KOPT-K1 (cell line): ENCODE measurements at regions not wholly inside any gene's neighbourhood (a gene's known extent, or its start where the extent isn't known, plus 50 kb on each side); places are given as distances from the start of the nearest gene placed in this dataset.

Experiments used
- H3K27ac ChIP-seq: fragments of 200-600 bp; sonication (generic); 2 replicates; pipeline ENCODE4 v1.5.1; 2016; ENCODE audit warnings: antibody characterized with exemption, mild to moderate bottlenecking, low read depth, low read length; ENCODE audit not compliant: poor library complexity, severe bottlenecking
- H3K36me3 ChIP-seq: fragments of 200-600 bp; sonication (generic); 2 replicates; pipeline ENCODE4 v1.5.1; 2017; ENCODE audit warnings: antibody characterized with exemption, mild to moderate bottlenecking, low read length, moderate library complexity; ENCODE audit not compliant: insufficient read depth
- H3K9me3 ChIP-seq: fragments of 200-600 bp; sonication (generic); 2 replicates; pipeline ENCODE4 v1.5.1; 2017; ENCODE audit warnings: antibody characterized with exemption, low read length, mild to moderate bottlenecking; ENCODE audit not compliant: insufficient read depth, poor library complexity, severe bottlenecking

DNA sequence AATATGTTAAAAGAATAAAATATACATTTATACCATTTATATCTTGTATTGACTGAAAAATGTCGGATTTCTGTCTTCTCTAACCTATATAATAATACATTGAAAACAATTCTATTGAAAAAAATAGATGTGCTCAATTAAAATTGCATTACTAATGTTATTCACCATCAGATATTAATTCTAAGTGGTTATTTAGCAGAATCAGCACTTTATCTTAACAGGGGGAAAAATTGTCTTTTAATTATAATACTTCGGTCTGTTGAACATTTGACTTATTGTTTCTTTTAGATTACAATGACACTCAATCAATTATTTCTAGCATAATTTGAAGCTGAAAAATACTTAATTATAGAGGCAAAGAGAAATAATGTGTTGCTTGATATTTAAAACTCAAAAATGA lies 220.3 kb downstream of the PABPC4L start:
- Histone ChIP-seq H3K27ac (no peak overlapping the region), H3K36me3 (no peaks in the 10 kb centered on the region), H3K9me3 (no peaks in the 10 kb centered on the region)

DNA sequence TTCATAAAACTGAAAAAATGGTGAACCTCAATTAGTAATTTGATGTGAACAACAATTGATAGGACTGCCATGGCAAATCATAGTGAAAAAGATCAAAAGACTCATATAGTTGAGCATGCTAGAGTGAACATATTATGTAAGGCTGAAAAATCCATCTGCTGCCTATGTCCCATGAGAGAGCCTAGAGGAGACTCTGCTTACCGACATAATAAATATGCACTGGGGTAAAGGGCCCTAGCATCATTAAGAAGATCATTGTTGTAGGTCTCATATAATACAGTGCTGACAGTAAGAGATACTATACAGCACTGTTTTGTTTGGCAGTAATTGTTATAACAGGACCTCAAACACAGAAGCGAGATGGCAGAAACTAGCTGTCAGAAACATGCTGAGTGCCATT lies 229.0 kb downstream of the PABPC4L start:
- H3K36me3 ChIP-seq = no peaks in the 10 kb centered on the region

DNA sequence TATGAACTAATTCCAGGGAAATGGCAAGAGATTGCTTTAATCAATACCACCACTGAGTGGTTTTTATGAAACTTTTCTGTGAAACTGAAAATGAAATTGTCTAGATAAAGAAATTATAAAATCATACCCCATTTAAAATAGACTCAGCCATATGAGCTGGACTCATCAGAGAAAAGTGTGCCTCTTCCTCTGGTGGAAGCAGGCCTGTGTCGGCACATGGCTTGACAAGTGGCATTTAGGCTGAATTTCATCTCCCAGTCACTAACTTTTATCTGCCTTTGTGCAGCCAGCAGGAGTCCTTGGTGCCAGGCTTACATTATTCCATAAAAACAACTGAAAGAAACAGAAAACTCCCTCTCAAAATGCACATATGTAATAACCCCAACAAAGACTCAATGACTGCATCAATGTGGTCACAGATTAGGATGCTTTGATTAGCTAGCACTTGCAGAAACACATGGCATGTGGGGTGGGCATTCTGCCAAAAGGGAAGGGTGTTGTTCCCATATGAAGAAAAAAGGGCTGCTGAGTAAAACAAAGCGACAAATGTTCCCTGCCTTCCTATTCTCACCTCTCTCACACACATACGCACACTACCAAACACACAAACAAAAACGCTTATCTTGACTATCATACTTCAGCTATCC lies 232.3 kb downstream of the PABPC4L start:
- Histone ChIP-seq H3K36me3 (no peaks in the 10 kb centered on the region), H3K27ac (no peak overlapping the region), H3K9me3 (no peaks in the 10 kb centered on the region)

More for the DNA sequence above, 229.0 kb downstream of the PABPC4L start:
- H3K9me3 ChIP-seq = no peaks in the 10 kb centered on the region
- H3K27ac ChIP-seq = no peak overlapping the region

DNA sequence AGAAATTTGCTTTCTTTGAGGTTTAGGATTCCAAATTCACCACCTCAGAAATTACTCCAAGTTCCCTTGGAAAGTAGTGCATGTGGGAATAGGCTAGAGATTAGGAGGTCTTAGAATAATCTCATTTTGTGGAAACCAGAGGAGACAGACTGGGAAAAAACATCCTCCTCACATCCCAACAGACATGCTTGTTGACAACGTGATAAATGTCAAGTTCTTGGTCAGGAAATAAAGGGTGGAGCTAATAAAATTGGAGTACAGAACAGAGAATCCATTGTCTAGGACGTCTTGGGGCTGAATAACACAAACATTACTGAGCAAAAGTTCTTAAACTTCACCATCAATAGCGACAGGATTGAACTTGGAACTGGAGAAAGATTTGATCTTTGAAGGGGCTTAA lies 233.4 kb downstream of the PABPC4L start:
- Histone ChIP-seq H3K36me3 (no peaks in the 10 kb centered on the region), H3K27ac (no peak overlapping the region), H3K9me3 (no peaks in the 10 kb centered on the region)

DNA sequence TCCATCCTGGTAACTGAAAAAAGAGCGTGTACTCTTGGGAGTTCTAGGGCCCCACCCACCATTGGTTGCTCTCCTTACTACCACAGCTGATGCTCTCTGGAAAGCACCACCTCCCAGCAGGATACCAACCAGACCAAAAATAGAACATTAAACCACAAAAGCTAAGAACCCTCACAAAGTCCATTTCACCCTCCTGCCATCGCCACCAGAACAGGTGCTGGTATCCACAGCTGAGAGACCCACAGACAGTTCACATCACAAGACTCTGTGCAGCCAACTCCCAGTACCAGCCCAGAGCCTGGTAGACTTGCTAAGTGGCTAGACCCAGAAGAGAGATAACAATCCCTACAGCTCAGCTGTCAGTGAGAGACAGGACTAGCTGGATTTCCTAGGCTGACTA lies 240.6 kb downstream of the PABPC4L start:
- Histone ChIP-seq H3K9me3 (no peaks in the 10 kb centered on the region), H3K27ac (no peak overlapping the region)

DNA sequence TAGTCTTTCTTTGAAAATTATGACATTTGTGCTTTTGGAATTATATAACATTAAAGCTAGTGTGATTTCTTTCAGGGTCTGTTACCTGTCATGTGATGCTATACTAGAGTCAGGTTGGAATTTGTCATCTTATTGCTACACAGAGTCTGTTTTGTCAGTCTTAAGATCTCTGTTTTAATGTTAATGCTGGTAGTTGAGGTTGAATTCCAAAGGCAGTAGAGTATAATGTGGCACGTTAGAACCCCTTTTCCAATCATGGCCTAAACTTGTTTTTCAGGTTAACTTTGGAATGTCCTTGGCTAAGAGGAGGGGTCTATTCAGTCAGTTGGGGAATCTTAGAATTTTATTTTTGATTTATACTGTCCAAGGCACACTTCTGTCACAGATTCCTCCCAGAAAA lies 258.5 kb downstream of the PABPC4L start:
- no peaks in the 10 kb centered on the region for H3K9me3 ChIP-seq

More for the DNA sequence above, 240.6 kb downstream of the PABPC4L start:
- no peaks in the 10 kb centered on the region for H3K36me3 ChIP-seq

DNA sequence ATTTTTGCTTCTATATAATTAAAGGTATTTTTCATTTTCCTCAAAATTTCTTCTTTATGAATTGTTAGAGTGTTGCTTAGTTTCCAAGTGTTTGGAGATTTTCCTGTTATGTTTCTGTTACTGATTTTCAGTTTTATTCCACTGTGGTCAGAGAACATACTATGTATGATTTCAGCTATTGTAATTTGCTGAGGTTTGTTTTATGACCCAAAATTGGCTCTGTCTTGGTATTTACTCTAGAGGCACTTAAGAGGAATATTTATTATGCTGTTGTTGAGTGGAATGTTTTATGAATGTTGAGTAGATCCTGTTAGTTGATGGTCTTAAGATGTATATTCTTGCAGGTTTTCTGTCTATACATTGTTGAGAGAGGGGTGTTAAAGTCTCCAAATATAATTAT lies 263.5 kb downstream of the PABPC4L start:
- Histone ChIP-seq H3K27ac (no peak overlapping the region), H3K9me3 (no peaks in the 10 kb centered on the region), H3K36me3 (no peaks in the 10 kb centered on the region)

More for the DNA sequence above, 258.5 kb downstream of the PABPC4L start:
- H3K27ac ChIP-seq = no peak overlapping the region
- no peaks in the 10 kb centered on the region for H3K36me3 ChIP-seq

DNA sequence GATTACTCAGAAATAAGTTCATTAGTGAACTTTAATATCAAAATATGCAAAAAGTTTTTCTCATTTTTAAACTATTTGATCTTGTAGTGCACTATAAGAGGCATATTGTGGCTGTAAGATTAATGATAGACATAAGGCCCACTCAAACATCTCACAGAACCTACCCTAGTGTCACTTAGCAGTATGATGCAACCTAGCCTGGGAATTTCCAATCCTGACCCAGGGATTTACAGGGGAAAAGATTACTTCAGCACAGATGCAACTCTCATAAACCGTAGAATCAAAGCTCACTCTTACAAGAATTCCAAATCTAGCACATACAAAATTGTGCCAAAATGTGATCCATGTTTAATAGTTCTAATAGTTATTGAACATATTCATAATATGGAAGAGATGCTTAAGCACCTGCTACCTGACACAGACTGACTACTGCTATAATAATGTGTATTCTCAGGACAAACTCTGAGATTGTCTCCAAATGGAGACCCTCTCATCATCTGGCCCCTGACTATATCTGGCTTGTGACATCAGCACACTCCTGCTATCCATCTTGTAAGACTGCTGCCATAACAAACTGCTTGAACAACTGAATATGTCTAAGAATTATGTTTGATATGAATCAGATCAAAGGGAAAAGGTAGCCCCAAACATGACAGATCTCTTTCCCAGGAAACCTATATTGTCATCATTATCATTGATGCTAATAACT lies 271.9 kb downstream of the PABPC4L start:
- no peaks in the 10 kb centered on the region for H3K9me3 ChIP-seq
- H3K27ac ChIP-seq = no peak overlapping the region
- no peaks in the 10 kb centered on the region for H3K36me3 ChIP-seq

DNA sequence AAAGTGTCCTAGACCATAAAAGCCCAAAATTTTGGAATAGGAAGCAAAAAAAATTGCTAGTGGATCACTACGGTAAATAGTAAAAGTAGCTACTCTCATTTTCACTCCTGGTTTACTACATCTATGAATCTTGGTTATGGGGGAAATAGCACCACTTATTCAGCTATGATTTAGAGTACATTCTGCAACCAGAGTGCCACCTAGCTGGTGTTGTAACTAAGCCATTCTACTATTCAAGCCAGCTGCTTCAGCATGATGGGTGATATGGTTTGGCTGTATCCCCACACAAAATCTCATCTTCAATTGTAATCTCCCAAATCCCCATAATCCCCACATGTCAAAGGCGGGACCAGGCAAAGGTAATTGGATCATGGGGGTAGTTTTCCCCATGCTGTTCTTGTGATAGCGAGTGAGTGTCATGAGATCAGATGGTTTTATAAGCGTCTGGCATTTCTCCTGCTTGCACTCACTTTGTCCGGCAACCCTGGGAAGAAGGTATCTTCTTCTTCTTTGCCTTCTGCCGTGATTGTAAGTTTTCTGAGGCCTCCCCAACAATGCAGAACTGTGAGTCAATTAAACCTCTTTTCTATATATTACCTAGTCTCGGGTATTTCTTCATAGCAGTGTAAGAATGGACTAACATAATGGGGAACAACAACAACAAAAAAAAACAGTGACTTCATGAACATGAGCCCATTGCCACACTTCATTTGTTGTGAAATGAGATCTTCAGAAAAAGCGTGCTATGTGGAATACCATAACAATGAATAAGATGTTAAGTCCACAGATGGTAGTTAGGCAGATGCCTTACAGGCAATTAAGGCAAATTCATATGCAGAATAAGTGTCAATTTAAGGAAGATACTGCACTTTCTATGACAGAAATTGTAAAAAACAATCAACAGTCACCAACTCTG lies 280.1 kb downstream of the PABPC4L start:
- no peaks in the 10 kb centered on the region for H3K36me3 ChIP-seq
- H3K9me3 ChIP-seq = no peaks in the 10 kb centered on the region

DNA sequence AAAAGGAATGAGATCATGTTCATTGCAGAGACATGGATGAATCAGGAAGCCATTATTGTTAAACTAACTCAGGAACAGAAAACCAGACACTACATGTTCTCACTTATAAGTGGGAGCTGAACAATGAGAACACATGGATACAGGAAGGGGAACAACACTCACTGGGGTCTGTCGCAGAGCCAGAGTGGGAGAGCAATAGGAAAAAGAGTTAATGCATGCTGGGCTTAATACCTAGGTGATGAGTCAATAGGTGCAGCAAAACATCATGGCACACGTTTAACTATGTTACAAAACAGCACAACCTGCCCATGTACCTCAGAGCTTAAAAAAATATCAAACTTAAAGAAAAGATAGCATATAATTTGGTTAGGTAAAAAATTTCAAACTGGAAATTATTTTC lies 281.4 kb downstream of the PABPC4L start:
- H3K36me3 ChIP-seq = no peaks in the 10 kb centered on the region
- H3K27ac ChIP-seq = no peak overlapping the region
- H3K9me3 ChIP-seq = no peaks in the 10 kb centered on the region

More for the DNA sequence above, 280.1 kb downstream of the PABPC4L start:
- H3K27ac ChIP-seq = no peak overlapping the region

DNA sequence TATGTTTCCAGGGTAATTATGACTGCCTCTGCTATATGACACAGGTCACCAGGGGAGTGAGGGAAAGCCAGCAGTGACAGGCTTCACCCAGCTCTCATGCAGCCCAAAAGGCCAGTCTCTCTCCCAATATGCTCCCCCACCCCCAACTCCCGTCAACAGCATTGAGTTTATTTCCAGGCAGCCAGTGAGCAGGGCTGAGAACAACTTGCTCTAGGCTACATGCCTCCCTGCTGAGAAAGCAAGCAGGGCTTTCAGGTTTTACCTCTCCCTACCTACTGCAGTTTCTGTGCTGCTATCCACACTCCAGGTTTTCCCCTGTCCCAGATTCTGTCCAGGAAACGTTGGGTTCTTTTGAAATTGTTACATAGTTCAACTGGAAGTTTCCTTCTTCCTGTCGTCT lies 291.4 kb downstream of the PABPC4L start:
- H3K36me3 ChIP-seq = no peaks in the 10 kb centered on the region
- H3K27ac ChIP-seq = no peak overlapping the region
- H3K9me3 ChIP-seq = peaks cover 11% of the 10 kb centered on the region

DNA sequence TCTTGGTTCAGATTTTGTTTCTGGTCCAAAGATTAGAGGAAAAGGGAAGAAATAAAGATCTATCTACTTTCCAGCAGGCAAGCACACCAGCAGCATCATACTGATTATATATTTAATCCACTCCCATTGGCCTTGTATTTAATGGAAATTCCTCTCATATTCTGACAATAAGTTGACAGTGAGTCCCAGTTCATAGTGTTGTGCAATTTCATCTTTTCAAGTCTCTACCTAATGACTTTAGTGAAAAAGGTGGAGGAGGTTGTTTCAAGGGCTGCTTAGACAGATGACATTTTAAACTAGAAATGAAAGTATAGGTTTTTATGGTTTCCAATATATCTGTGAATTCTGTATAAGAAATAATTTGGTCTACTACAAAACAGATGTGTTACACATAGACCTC lies 298.6 kb downstream of the PABPC4L start:
- H3K27ac ChIP-seq = no peak overlapping the region
- no peaks in the 10 kb centered on the region for H3K36me3 ChIP-seq
- H3K9me3 ChIP-seq = no peaks in the 10 kb centered on the region

DNA sequence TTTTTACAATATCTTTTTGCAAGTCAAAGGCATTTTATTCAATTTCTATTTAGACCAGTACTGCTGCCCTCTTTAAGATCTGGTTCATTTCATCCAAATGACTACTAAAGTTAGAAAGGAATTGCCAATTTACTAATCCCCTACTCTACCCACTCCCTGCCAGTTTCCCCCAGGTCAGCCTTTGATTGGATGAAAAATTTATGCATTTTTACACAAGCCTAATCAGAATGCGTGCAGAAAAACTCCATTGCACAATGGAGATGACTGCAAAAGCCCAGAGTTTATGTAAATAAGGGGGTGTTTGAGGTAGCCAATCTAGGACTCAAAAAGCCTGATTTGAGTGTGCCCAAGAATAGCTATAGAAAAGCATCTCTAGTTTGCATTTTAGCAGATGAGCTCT lies 310.6 kb downstream of the PABPC4L start:
- H3K9me3 ChIP-seq = no peaks in the 10 kb centered on the region
- H3K36me3 ChIP-seq = no peaks in the 10 kb centered on the region
- H3K27ac ChIP-seq = no peak overlapping the region

DNA sequence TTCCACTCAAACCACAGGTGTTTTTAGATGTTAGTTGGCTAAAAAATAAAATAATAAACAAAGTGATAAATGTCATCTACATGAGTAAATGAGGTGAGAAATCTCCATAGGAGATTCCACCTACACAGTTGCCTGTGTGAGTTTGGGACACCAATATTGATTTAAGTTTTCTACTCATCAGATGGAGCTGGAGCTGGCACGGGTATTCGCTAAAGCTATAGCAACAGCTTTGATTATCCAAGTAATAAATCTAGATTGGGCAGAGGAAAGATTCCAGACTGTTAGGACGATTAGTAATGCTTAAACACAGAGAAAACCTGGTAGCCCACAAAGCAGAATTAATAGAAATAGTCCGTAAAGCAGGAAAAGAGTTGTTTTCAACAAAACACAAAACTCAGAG lies 313.9 kb downstream of the PABPC4L start:
- no peaks in the 10 kb centered on the region for H3K36me3 ChIP-seq
- no peak overlapping the region for H3K27ac ChIP-seq

DNA sequence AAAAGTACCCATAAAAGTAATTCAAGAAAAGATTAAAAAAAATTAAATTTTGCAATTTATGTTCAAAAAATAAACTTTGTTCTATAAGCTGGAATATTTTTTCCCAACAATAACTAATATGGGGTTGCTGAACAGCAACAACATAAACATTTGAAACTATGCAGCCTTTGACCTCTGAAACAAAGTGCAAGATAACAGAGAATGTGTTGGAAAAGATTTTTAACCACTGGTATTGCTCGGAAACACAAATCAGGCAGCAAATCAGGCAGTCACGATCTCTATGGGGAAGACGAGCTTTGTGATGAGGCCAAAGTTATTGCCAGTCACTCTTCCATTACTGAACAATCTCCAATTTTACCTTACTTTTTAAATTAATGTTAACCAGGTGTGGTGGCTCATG lies 332.1 kb downstream of the PABPC4L start:
- no peak overlapping the region for H3K27ac ChIP-seq
- H3K9me3 ChIP-seq = no peaks in the 10 kb centered on the region
- H3K36me3 ChIP-seq = no peaks in the 10 kb centered on the region

More for the DNA sequence above, 313.9 kb downstream of the PABPC4L start:
- no peaks in the 10 kb centered on the region for H3K9me3 ChIP-seq
